HTR-8/SVneo (cell line): ENCODE measurements at regions not wholly inside any gene's neighbourhood (a gene's known extent, or its start where the extent isn't known, plus 50 kb on each side); places are given as distances from the start of the nearest gene placed in this dataset.

Experiments used
- DNase-seq: peaks from one replicate; pipeline ENCODE4 v3.0.0; 2011; ENCODE audit warnings: low spot score, mixed read lengths; ENCODE audit not compliant: insufficient read length
- FAIRE-seq: peaks from 2 replicates; lab custom pipeline; 2011; peaks lifted over from hg19 to GRCh38; lab: Jason Lieb, UNC

DNA sequence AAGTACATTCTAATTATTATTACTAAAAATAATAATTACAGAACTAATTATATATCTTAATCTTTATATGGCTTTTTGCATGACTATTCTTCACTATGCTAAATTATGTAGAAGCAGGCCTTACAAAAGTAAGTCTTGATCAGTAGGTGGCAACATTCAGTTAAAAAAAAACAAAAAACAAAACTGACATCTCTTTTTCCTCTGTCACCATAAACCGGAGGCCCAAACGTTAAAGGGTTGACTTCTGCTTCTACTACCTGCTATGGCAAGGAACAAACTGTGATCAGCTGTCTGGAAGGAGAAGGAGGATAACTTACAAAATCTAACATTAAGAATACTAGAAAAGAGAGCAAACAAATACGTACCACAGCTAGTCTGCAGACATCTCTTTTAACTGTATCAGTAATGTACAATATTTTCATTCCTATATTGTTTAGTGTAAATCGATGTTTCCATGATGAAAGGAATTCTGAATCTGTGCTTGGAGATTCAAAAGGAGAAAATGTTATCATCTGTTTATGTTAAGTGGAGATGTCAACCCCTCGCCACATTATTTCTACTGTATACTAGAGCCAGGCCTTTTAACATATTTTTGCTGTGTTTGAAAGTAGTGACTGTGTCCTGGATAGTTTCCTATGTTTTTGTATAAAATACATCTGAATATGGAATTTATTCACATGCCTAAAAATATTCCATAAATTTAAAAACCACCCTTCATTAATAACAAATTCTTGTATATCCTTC lies 1525.4 kb downstream of the SLITRK1 start:
- no peak for FAIRE-seq

DNA sequence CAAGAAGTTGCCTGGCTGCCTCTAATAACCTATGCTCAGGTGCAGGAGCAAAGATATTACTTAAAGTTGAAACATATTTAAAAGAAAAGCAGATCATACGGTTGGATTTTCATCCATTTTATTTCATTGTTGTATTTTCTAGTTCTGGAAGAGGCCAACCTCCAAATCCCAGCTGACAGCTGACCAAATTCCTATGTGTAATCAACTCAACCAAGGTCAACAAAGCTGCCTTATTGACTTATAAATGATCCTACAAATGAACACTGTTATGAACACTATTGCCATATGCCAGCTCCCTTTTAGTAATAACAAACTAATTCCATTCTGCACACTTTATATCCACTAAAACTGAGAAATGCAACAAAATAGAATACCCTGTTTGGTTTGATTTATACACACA lies 1537.4 kb downstream of the SLITRK1 start:
- no peak for DNase-seq
- no peak for FAIRE-seq

More for the DNA sequence above, 1525.4 kb downstream of the SLITRK1 start:
- DNase-seq = no peak

GRCh38 chr13:82341116-82341515 lies 1541.2 kb downstream of the SLITRK1 start:
- DNase-seq (no peak), FAIRE-seq (no peak)

- FAIRE-seq (no peak), DNase-seq (no peak)
Observed at GRCh38 chr13:82330499-82330898, 1551.8 kb downstream of the SLITRK1 start.

DNA sequence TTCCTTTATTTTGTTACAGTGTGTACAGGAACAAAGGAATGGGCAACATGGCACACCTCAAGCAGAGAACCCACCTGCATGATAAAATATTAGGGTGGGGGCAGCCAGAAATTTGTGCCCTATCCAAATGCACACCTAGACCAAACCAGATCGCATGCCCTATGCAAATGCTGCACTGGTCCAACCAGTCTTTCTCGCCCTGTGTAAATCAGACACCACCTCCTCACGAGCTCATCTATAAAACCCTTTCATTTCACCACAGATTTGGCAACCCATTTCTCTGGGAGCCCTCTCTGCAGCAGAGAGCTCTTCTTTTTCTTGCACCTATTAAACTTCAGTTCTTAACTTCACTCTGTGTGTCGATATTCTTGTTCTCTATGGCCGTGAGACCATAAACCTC lies 1559.2 kb downstream of the SLITRK1 start:
- no peak for DNase-seq
- no peak for FAIRE-seq

DNA sequence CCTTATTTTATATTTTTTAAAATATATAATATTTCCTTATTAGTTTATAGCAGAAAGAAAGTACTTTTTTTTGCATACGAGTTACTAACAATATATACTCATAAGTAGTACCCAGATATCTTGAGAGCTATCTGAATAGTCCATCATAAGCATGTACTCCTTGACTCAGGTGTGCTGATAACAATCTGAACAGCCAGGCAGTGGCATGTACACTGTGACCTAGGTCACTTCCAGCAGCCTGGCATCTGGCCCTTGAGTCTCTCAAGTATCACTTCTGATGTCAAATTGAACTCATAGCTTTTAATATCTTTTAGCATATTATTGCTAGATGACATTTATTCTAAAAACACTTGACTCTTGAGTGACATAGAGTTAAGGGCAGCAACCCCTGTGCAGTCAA lies 1576.7 kb downstream of the SLITRK1 start:
- FAIRE-seq (no peak), DNase-seq (no peak)

GRCh38 chr13:82298106-82298505 lies 1584.2 kb downstream of the SLITRK1 start:
- FAIRE-seq (no peak), DNase-seq (no peak)

GRCh38 chr13:82294226-82294625 lies 1588.0 kb downstream of the SLITRK1 start:
- FAIRE-seq = no peak

DNA sequence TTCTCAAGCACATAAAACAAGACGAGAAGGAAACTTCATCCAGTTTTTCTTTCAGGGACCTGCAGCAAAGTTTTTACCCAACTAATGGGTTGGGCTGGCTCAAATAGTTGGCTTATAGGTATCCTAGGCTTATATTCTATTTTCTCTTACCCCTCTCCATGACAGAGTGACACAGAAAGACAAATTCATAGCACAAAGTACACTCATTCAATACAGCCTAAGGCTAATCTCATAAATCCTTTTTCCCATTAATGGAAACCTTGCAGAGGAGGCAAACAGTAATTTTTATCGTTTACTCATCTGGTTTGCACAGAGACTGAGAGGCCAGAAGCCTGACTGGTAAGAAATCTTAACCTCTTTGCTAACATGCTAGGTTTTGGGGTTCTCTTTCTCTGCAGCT lies 1589.9 kb downstream of the SLITRK1 start:
- no peak for FAIRE-seq
- DNase-seq = no peak

More at GRCh38 chr13:82294226-82294625, 1588.0 kb downstream of the SLITRK1 start:
- DNase-seq = no peak

- no peak for DNase-seq
- FAIRE-seq = no peak
Observed at GRCh38 chr13:82291852-82292251, 1590.4 kb downstream of the SLITRK1 start.

GRCh38 chr13:82275644-82276043 lies 1606.6 kb downstream of the SLITRK1 start:
- DNase-seq = no peak
- no peak for FAIRE-seq

- FAIRE-seq (no peak), DNase-seq (no peak)
Observed at GRCh38 chr13:82259284-82259683, 1623.0 kb downstream of the SLITRK1 start.

DNA sequence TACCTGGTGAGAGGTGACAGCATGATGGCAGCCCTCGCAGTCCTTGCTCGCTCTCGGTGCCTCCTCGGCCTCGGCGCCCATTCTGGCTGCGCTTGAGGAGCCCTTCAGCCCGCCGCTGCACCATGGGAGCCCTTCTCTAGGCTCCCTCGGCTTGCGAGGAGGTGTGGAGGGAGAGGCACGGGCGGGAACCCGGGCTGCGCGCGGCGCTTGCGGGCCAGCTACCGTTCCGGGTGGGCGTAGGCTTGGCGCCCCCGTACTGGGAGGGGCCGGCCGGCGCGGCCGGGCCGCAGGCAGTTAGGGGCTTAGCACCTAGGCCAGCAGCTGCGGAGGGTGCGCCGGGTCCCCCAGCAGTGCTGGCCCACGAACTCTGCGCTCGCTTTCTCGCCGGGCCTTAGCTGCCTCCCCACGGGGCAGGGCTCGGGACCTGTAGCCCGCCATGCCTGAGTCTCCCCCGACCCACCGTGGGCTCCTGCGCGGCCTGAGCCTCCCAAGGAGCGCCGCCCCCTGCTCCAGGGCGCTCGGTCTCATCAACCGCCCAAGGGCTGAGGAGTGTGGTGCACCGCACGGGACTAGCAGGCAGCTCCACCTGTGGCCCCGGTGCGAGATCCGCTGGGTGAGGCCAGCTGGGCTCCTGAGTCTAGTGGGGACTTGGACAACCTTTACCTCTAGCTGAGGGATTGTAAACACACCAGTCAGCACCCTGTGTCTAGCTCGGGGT lies 1624.3 kb downstream of the SLITRK1 start:
- FAIRE-seq (no peak), DNase-seq (no peak)

- no peak for DNase-seq
Observed at GRCh38 chr13:82248762-82249161, 1633.5 kb downstream of the SLITRK1 start.

DNA sequence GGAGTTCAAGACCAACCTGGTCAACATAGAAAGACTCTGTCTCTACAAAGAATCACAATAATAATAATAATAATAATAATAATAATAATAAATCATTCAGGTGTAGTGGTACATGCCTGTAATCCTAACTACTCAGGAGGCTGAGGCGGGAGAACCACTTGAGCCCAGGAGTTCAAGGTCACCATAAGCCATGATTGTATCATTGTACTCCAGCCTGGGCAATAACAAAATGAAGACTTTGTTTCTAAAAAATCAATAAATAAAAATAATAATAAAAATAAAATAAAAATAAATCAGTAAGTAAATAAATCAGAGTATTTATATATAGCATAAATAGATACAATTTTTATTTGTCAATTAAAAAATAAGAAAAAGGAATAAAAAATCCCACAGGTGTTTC lies 1636.4 kb downstream of the SLITRK1 start:
- DNase-seq (no peak), FAIRE-seq (no peak)

More at GRCh38 chr13:82248762-82249161, 1633.5 kb downstream of the SLITRK1 start:
- FAIRE-seq = no peak

GRCh38 chr13:82224806-82225205 lies 1657.5 kb downstream of the SLITRK1 start:
- FAIRE-seq (no peak), DNase-seq (no peak)

DNA sequence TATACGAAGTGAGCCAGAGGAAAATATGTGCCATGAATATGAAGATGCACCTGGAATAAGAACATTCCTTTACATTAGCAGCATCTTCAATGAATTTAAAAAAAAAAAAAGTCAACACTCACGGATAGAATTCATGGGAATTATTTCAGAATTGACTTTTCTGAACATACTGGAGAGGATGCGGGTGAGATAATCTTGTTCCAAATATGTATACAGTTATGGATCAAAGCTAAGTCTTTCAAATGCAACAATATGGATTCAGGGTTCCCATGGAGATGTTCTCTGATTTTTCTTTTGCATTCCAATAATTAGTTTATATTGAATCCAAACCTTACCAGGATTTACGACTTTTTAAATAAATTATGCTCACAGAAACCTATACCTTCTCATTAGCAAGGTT lies 1660.7 kb downstream of the SLITRK1 start:
- FAIRE-seq (no peak), DNase-seq (no peak)

DNA sequence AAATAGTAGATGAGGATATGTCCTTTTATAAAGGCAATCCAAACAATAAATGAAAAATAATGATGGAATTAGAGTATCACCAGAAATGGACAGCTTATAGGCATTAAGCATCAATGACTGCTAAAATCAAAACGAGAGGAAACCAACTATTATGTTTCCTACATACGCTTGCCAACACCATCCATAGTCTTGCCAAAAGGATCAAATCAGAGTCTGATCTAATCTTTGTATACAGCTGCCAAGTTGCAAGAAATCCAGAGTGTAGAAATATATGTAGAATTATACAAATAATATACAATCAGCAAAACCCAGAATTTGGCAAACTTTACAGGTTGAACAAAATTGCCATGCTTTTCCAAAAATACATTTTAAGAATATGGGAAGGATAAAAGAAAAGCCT lies 1661.6 kb downstream of the SLITRK1 start:
- FAIRE-seq (no peak), DNase-seq (no peak)

DNA sequence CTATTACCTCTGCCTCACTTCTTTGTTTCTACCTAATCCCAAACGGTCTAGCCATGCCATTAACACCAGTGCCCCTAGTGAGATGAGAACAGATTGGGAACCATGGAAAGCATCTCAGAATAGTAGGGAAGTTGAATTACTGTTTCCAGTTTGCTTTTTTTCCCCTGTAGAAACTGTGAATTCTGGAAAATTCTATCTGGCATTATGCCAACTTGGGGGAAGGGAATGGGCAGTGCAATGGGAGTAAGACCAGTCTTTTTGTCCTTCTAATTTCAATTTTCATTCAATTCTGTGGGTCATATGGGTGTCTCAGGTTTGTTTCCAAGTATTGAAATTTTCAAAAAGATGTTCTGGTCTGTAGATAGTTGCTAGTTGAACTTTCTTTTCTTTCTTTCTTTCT lies 1666.1 kb downstream of the SLITRK1 start:
- FAIRE-seq (no peak), DNase-seq (no peak)

DNA sequence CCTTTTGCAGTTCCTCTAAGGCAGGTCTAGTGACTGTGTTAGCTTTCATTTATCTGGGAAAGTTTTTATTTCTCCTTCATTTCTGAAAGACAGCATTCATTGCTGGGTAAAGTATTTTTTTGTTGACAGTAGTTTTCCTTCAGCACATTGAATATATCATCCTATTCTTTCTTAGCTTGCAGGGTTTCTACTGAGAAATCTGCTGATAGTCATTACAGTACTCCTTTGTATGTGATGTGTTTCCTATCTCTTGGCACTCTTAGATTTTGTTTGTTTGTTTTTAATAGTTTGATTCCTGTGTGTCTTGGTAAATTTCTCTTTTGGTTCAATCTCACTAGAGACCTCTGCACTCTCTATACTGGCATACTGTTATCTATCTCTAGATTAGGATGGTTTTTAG lies 1667.9 kb downstream of the SLITRK1 start:
- no peak for FAIRE-seq
- DNase-seq = no peak

- no peak for DNase-seq
- FAIRE-seq = no peak
Observed at GRCh38 chr13:82206241-82206640, 1676.0 kb downstream of the SLITRK1 start.

DNA sequence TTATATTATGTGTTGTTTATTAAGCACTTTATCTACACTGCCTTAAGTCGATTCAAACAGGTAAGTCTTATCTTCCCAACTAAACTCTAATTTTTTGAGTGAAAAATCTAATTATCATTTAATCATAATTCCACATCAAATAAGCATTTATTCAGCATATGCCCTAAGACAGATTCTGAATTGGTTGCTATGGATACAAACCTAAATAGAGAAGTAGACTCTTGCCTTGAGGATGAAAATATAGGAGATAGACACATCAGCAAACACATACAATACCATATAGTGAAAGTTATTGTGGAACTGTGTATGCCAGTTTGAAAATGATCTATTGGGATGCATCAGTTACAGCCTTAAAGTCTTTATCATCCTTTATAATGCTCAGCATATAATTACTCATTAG lies 1679.9 kb downstream of the SLITRK1 start:
- DNase-seq (no peak), FAIRE-seq (no peak)
